ENCODE measurements at regions not wholly inside any gene's neighbourhood (a gene's known extent, or its start where the extent isn't known, plus 50 kb on each side); places are given as distances from the start of the nearest gene placed in this dataset.

GRCh38 chr5:26295541-26295940 lies 742.8 kb downstream of the CDH9 start:
- no peaks in the 10 kb centered on the region for H3K27me3 Mint-ChIP-seq
- H3K9me3 ChIP-seq (ENCODE audit: control extremely low read depth in 1 of 3, control insufficient read depth in 2 of 3, insufficient read depth in 1 of 3, low read length in 2 of 3) = no peaks in the 10 kb centered on the region
- no peak for TF ChIP-seq CTCF (IDR thresholded peaks at IDR 0.05)
- no CpG with 5 or more reads among the region's 1 CpG for WGBS (ENCODE audit: insufficient coverage)
- DNase-seq = no peak
- no peak for ATAC-seq (ENCODE audit: low read depth)
- no peaks in the 10 kb centered on the region for H4K20me1 ChIP-seq (ENCODE audit: control insufficient read depth, insufficient read depth, low read length, poor library complexity, severe bottlenecking)
- no peaks in the 10 kb centered on the region for H3K27me3 ChIP-seq (replicated peaks in 1 of 4; ENCODE audit: control extremely low read depth in 1 of 4, control insufficient read depth in 3 of 4, insufficient read depth in 4 of 4, low read length in 3 of 4)
- no peaks in the 10 kb centered on the region for H3K36me3 ChIP-seq (replicated peaks in 1 of 2; ENCODE audit: control extremely low read depth in 1 of 2, control insufficient read depth in 1 of 2, extremely low read depth in 1 of 2, insufficient read depth in 2 of 2, low read length in 1 of 2)
- ChIA-PET CTCF (no interaction called here), POLR2A (no interaction called here)
- H2AFZ ChIP-seq (ENCODE audit: insufficient read depth, low read depth, low read length, poor library complexity, severe bottlenecking) = no peak overlapping the region
- no peaks in the 10 kb centered on the region for H3K79me2 ChIP-seq (ENCODE audit: control insufficient read depth, insufficient read depth, low read length)
- no peak overlapping the region for H3K27ac Mint-ChIP-seq
- no peak overlapping the region for H3K4me2 ChIP-seq (replicated peaks; ENCODE audit: low read depth, low read length, poor library complexity, severe bottlenecking)
- no peak overlapping the region for H3K27ac ChIP-seq (ENCODE audit: low read length in 2 of 2)
- no peak overlapping the region for H3K9ac ChIP-seq (ENCODE audit: low read length)
- no peaks in the 10 kb centered on the region for H3K4me1 ChIP-seq (ENCODE audit: control insufficient read depth in 2 of 2, insufficient read depth in 2 of 2, low read length in 2 of 2)
- intact Hi-C loops (cut with micrococcal nuclease) = no loop called here
- H3K4me1 Mint-ChIP-seq = no peaks in the 10 kb centered on the region
- H3K4me3 ChIP-seq (ENCODE audit: control extremely low read depth in 1 of 5, extremely low read depth in 1 of 5, insufficient read depth in 1 of 5, low read depth in 2 of 5, low read length in 4 of 5) = no peak overlapping the region
- no peak overlapping the region for H3K4me3 Mint-ChIP-seq
- H3K9me3 Mint-ChIP-seq (ENCODE audit: insufficient read depth) = no peaks in the 10 kb centered on the region

GRCh38 chr5:26282190-26282589 lies 756.2 kb downstream of the CDH9 start:
- POLR2A ChIA-PET = no interaction called here
- Mint-ChIP-seq H3K9me3 (ENCODE audit: insufficient read depth) (peaks cover 5% of the 10 kb centered on the region), H3K4me3 (no peak overlapping the region), H3K27me3 (no peaks in the 10 kb centered on the region), H3K27ac (no peak overlapping the region), H3K4me1 (no peaks in the 10 kb centered on the region)
- Histone ChIP-seq H3K27ac (ENCODE audit: low read length in 2 of 2) (no peak overlapping the region), H3K9ac (ENCODE audit: low read length) (no peak overlapping the region), H3K79me2 (ENCODE audit: control insufficient read depth, insufficient read depth, low read length) (no peaks in the 10 kb centered on the region), H3K9me3 (ENCODE audit: control extremely low read depth in 1 of 3, control insufficient read depth in 2 of 3, insufficient read depth in 1 of 3, low read length in 2 of 3) (peaks cover 0 to 10% (median 2%) of the 10 kb centered on the region in 3 donors), H3K4me1 (ENCODE audit: control insufficient read depth in 2 of 2, insufficient read depth in 2 of 2, low read length in 2 of 2) (no peaks in the 10 kb centered on the region), H3K27me3 (replicated peaks in 1 of 4; ENCODE audit: control extremely low read depth in 1 of 4, control insufficient read depth in 3 of 4, insufficient read depth in 4 of 4, low read length in 3 of 4) (no peaks in the 10 kb centered on the region), H2AFZ (ENCODE audit: insufficient read depth, low read depth, low read length, poor library complexity, severe bottlenecking) (no peak overlapping the region), H3K4me3 (ENCODE audit: control extremely low read depth in 1 of 5, extremely low read depth in 1 of 5, insufficient read depth in 1 of 5, low read depth in 2 of 5, low read length in 4 of 5) (no peak overlapping the region), H3K36me3 (replicated peaks in 1 of 2; ENCODE audit: control extremely low read depth in 1 of 2, control insufficient read depth in 1 of 2, extremely low read depth in 1 of 2, insufficient read depth in 2 of 2, low read length in 1 of 2) (no peaks in the 10 kb centered on the region), H3K4me2 (replicated peaks; ENCODE audit: low read depth, low read length, poor library complexity, severe bottlenecking) (no peak overlapping the region), H4K20me1 (ENCODE audit: control insufficient read depth, insufficient read depth, low read length, poor library complexity, severe bottlenecking) (no peaks in the 10 kb centered on the region)
- no peak for TF ChIP-seq EZH2 (IDR thresholded peaks at IDR 0.05; ENCODE audit: borderline replicate concordance, insufficient read depth, low read depth, low read length, poor library complexity, severe bottlenecking)
- TF ChIP-seq CTCF (IDR thresholded peaks at IDR 0.05) = no peak
- intact Hi-C loops (cut with micrococcal nuclease) = no loop called here
- CTCF ChIA-PET = no interaction called here
- ATAC-seq (ENCODE audit: low read depth) = no peak
- no CpG with 5 or more reads among the region's 1 CpG for WGBS (ENCODE audit: insufficient coverage)
- DNase-seq = no peak

Measured in B cell (primary cell).